ENCODE measurements at regions not wholly inside any gene's neighbourhood (a gene's known extent, or its start where the extent isn't known, plus 50 kb on each side); places are given as distances from the start of the nearest gene placed in this dataset.

GRCh38 chr13:60318186-60318585 is 78.8 kb upstream of the TDRD3 start:
- no peak for TF ChIP-seq CTCF (IDR thresholded peaks at IDR 0.05; ENCODE audit: low read depth, low read length)
- DNase-seq (ENCODE audit: low read depth in 2 of 2) = no peak
- no peak overlapping the region for H3K4me3 ChIP-seq (replicated peaks in 1 of 2; ENCODE audit: low read depth in 2 of 2, low read length in 2 of 2)

- no peak for TF ChIP-seq CTCF (IDR thresholded peaks at IDR 0.05; ENCODE audit: low read depth, low read length)
- DNase-seq (ENCODE audit: low read depth in 2 of 2) = no peak
- no peak overlapping the region for H3K4me3 ChIP-seq (replicated peaks in 1 of 2; ENCODE audit: low read depth in 2 of 2, low read length in 2 of 2)
These were observed 72.9 kb upstream of the TDRD3 start for GRCh38 chr13:60324131-60324530.

GRCh38 chr13:60326273-60326672 is 70.7 kb upstream of the TDRD3 start:
- DNase-seq (ENCODE audit: low read depth in 2 of 2) = no peak
- no peak for TF ChIP-seq CTCF (IDR thresholded peaks at IDR 0.05; ENCODE audit: low read depth, low read length)
- no peak overlapping the region for H3K4me3 ChIP-seq (replicated peaks in 1 of 2; ENCODE audit: low read depth in 2 of 2, low read length in 2 of 2)

- H3K4me3 ChIP-seq (replicated peaks in 1 of 2; ENCODE audit: low read depth in 2 of 2, low read length in 2 of 2) = no peak overlapping the region
- peak in 1 of 2 donors; percentile 2 for DNase-seq (ENCODE audit: low read depth in 2 of 2)
- no peak for TF ChIP-seq CTCF (IDR thresholded peaks at IDR 0.05; ENCODE audit: low read depth, low read length)
These were observed 69.5 kb upstream of the TDRD3 start for GRCh38 chr13:60327511-60327910.

GRCh38 chr13:60328073-60328472 is 68.9 kb upstream of the TDRD3 start:
- no peak overlapping the region for H3K4me3 ChIP-seq (replicated peaks in 1 of 2; ENCODE audit: low read depth in 2 of 2, low read length in 2 of 2)
- TF ChIP-seq CTCF (IDR thresholded peaks at IDR 0.05; ENCODE audit: low read depth, low read length) = no peak
- peak in 1 of 2 donors; percentile 9 for DNase-seq (ENCODE audit: low read depth in 2 of 2)

- TF ChIP-seq CTCF (IDR thresholded peaks at IDR 0.05; ENCODE audit: low read depth, low read length) = peak; percentile 47
- DNase-seq (ENCODE audit: low read depth in 2 of 2) = peak; percentile 48 to 55
- no peak overlapping the region for H3K4me3 ChIP-seq (replicated peaks in 1 of 2; ENCODE audit: low read depth in 2 of 2, low read length in 2 of 2)
These were observed 67.6 kb upstream of the TDRD3 start for GRCh38 chr13:60329221-60329923.

Measured in cardiac fibroblast (primary cell).